Middle frontal gyrus (tissue), 1 donor: ENCODE measurements at regions not wholly inside any gene's neighbourhood (a gene's known extent, or its start where the extent isn't known, plus 50 kb on each side); places are given as distances from the start of the nearest gene placed in this dataset.
"Not testable (repeated sequence)": the region's sequence is repeated elsewhere in the genome, so short reads cannot be mapped to it uniquely, and the experiment has no call there.

Experiments
- DNase-seq: peaks from one replicate; pipeline ENCODE4 v3.0.0-alpha.2; 2015; ENCODE audit warnings: low spot score; ENCODE audit errors: extremely low spot score

DNA sequence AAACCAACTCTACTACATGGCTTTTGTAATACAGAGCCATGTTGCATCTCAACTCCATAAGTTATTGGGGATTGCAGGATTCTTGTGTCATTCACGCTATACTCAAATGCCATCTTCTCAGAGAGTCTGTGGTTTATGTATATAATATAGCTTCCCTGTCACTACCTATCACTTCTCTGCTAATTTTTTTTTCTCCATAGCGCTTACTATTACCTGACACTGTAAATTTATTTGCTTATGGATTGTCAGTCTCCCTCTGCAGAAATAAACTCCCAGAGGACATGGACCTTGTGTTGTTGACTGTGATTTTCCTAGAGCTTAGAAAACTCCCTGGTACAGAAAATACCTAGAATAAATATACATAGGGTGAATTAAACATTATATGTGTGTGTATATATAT, 990.5 kb downstream of the TBL1XR1 start:
- no peak for DNase-seq

DNA sequence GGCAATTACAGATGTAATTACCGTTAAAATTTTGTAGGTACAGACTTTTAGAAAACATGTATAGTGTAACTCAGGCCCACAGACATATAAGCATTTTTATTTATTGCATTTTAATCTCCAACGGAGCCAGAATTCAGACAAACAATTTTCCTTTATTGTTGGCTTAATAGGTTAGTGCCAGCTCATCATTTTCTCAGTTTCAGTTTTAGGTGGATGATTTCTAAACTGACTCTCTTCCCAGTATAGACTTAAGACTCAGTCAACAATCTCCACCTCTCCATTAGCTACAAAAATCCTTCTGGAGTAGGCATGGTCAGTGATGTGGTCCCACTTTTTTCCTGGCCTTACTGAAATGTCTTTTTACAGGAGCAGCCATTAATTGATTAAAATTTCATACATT, 994.6 kb downstream of the TBL1XR1 start:
- DNase-seq = no peak

GRCh38 chr3:176193032-176193730, 1004.1 kb downstream of the TBL1XR1 start:
- no peak for DNase-seq

DNA sequence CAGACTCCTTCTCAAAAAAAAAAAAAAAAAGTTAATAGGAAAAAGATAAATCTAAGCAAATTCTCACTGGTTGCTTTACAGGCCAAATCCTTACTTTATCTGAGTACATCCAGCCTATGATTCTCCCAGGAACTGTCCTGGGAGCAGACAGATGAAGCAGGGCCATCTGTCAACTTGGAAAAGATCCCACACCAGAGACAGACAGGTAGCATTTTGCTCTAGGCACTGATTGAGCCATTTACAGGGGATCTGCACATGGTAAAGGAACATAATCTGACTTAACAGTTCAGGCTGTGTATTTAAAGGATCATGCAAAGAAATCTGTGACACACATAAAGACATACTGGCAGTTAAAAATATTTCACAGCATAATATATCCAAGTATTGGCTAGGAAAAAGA, 1006.5 kb downstream of the TBL1XR1 start:
- DNase-seq = no peak

DNA sequence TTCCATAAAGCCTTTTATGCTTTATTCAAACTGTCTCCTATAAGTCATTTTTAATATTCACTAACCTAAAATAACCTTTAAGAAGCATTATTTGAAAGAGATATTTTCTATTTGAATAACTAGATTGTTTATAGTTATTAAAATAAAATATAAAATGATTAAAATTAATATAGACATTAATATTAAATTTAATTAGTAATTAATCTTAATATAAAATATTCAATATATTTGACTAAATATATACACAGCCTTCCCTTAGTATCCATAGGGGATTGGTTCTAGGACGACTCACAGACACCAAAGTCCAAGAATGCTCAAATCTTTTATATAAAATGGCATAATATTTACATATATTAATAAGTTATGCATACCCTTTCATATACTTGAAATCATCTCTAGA, 1014.1 kb downstream of the TBL1XR1 start:
- DNase-seq = no peak

- DNase-seq = no peak
Measured at GRCh38 chr3:176174060-176174459, 1023.2 kb downstream of the TBL1XR1 start.

DNA sequence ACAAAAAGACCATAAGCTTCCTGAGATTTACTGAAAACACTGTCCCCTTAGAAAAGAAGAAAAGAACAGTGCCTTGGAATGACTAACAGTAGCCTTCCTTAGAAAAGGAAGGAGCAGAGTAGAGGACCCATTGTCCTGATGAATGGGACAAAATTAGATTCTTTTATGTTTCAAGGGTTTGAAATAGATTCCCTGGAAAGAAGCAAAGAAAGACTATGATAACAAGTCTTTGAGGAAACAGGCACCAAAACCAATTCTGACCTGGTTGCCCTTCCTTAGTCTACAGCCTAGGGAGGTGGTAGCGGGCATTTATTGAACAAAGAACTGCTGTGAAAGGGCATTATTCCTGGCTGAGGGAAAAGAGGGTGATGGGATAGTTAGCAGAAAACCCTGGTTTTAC, 1024.8 kb downstream of the TBL1XR1 start:
- no peak for DNase-seq

- DNase-seq = no peak
Measured at GRCh38 chr3:176167272-176167671, 1030.0 kb downstream of the TBL1XR1 start.

GRCh38 chr3:176160997-176161396, 1036.3 kb downstream of the TBL1XR1 start:
- DNase-seq = no peak

DNA sequence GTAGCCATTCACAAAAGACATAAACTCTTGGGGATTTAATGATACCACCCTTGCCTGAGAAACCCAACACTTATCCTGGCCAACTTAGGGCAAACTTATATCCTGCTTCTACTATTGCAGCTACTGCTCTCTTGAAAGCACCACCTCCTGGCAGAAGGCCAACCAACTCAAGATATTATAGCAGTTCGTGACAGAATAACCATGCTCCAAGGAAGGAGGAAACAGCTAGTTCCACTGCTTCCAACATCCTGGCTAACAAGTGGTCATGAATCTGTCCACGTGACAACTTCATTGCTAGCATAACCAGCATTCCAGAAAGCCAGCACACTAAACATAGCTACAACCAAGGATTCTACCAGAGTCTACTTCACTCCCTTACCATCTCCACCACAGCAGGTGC, 1037.5 kb downstream of the TBL1XR1 start:
- DNase-seq = no peak

DNA sequence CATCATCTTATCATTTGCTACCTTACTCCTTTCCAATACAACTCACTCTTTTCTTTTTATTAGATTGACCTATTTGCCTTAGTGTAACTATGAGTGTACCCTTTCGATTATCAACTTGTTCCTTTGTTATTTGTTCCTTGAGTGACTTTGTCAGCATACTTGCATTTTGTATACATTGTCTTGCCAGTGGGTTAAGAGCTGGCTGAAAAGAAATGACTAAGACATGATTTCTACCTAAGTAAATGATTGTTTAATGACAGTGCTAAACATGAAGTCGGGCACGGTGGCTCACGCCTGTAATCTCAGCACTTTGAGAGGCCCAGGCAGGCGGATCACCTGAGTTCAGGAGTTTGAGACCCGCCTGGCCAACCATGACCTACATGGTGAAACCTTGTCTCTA, 1042.3 kb downstream of the TBL1XR1 start:
- DNase-seq = no peak

DNA sequence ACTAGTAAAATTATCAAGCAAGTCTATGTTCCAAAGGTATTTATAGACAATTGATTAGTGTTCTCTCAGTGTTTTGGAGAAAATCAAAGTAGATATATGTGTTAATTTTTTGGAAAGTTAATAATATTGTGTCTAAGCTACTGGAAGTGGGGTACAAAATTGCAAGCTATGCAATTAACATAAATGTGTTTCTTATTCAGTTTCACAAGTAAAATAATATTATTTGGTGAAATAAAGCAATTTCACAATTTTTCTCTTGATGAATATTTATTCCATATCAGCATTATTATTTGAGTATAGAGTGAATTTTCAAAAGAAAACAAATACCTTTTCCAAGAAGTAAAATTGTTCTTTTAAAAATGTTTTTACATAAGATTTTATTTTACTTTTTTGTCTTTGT, 1047.7 kb downstream of the TBL1XR1 start:
- no peak for DNase-seq

- DNase-seq = peak; percentile 12
Measured at GRCh38 chr3:176147251-176147650, 1050.0 kb downstream of the TBL1XR1 start.

- DNase-seq = no peak
Measured at GRCh38 chr3:176141837-176142236, 1055.4 kb downstream of the TBL1XR1 start.

DNA sequence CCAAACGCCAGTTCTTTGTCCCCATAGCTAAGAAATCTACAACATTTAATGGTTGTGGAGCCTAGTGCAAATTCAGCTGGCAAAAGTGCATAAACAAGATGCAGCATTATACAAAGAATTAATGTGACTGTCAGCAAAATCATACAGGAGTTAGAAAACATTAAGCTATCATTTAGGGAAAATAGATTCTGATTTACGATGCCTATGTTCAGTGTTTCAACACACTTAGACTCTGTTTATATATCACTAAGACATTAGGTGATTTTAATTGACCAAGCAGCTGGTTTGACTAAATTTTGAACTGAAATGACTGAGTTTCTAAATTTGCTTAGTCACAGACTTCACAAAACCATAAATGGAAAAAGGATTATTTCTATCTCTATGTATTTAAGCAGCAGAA, 1076.8 kb downstream of the TBL1XR1 start:
- DNase-seq = no peak

DNA sequence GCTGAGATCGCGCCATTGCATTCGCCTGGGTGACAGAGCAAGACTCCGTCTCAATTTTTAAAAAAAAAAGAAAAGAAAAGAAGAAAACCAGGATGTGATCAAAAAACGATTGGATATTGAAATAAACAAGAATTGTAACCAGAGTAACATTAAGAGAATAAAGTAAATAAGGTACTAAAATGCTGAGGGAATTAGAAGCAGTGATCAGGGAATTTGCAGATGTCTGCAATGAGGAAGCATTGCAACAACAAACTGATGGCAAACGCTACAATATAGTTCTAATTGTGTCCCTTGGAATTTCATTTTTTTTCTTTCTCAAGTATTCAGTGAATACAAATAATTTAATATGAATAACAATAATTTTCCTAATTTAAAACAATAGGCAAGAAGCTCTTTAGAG, 1077.5 kb downstream of the TBL1XR1 start:
- no peak for DNase-seq

GRCh38 chr3:176106380-176106779, 1090.9 kb downstream of the TBL1XR1 start:
- DNase-seq = no peak

- no peak for DNase-seq
Measured at GRCh38 chr3:176097027-176097426, 1100.3 kb downstream of the TBL1XR1 start.

- not testable (repeated sequence) for DNase-seq
Measured at GRCh38 chr3:176093892-176094291, 1103.4 kb downstream of the TBL1XR1 start.

GRCh38 chr3:176090727-176091126, 1106.6 kb downstream of the TBL1XR1 start:
- no peak for DNase-seq

GRCh38 chr3:176088962-176089383, 1108.3 kb downstream of the TBL1XR1 start:
- DNase-seq = no peak

DNA sequence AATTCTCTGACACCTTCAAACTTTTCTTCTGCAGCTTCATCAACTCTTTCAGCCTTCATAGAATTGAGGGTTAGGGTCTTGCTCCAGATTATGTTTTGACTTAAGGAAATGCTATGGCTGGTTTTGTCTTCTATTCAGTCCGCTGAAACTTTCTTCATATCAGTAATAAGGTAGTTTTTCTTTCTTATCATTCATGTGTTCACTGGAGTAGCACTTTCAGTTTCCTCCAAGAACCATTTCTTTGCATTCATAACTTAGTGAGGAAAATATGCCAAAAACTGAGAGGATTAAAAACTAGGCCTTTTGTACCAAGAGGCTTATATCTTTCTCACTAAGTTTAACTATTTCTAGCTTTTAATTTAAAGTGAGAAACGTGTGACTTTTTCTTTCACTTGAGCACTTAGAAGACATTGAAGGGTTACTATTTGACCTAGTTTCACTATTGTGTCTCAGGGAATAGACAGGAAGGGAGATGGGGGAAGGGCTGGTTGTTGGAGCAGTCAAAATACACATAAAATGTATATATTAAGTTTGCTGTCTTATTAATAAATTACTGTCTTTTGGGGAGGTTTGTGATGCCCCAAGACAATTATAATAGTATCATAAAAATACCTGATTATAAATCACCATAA, 1110.1 kb downstream of the TBL1XR1 start:
- no peak for DNase-seq

- no peak for DNase-seq
Measured at GRCh38 chr3:176079785-176080184, 1117.5 kb downstream of the TBL1XR1 start.
